ENCODE measurements at regions not wholly inside any gene's neighbourhood (a gene's known extent, or its start where the extent isn't known, plus 50 kb on each side); places are given as distances from the start of the nearest gene placed in this dataset.

- no peak for TF ChIP-seq CREB3 (CRISPR knock-in tag; IDR thresholded peaks at IDR 0.05)
- TF ChIP-seq SMARCC2 (IDR thresholded peaks at IDR 0.05) = no peak
Observed at GRCh38 chr13:47407808-47408207, 511.0 kb upstream of the HTR2A start (continued).

- H3K36me3 ChIP-seq (replicated peaks in 1 of 2; ENCODE audit: control insufficient read depth in 1 of 2, insufficient read depth in 2 of 2, low read length in 2 of 2) = no peaks in the 10 kb centered on the region
- no peaks in the 10 kb centered on the region for H3K79me2 ChIP-seq (ENCODE audit: insufficient read depth, low read length)
- DNase-seq (ENCODE audit: low spot score) = no peak
- ATAC-seq = no peak
- ChIA-PET POLR2A (no interaction called here), CTCF (ENCODE audit: low intra/inter-chr PET ratio, low total read pairs) (no interaction called here)
- FAIRE-seq = no peak
- no peak overlapping the region for H3K4me3 ChIP-seq (replicated peaks in 1 of 3; ENCODE audit: insufficient read depth in 1 of 3, low read depth in 2 of 3, low read length in 3 of 3)
- WGBS (ENCODE audit: low lambda C conversion rate) = 0% methylated on average over 2 of the region's 2 CpGs
- H4K20me1 ChIP-seq (ENCODE audit: insufficient read depth, low read length) = no peaks in the 10 kb centered on the region
- no peak overlapping the region for H2AFZ ChIP-seq (ENCODE audit: low read length)
- no TSS peak for BruUV-seq (replicated peaks)
- no peaks in the 10 kb centered on the region for H3K4me1 ChIP-seq (ENCODE audit: insufficient read depth, low read length)
- in situ Hi-C loops (cut with HindIII; ENCODE audit: extremely low pct_ligation_motif_present, low pct_unique_long_range_greater_than_20kb) (no loop called here), intact Hi-C loops (cut with micrococcal nuclease; ENCODE audit: unreplicated experiment) (no loop called here)
- H3K27me3 ChIP-seq (ENCODE audit: control insufficient read depth in 1 of 2, insufficient read depth in 2 of 2, low read length in 2 of 2) = no peaks in the 10 kb centered on the region
- no peaks in the 10 kb centered on the region for H3K9me3 ChIP-seq (ENCODE audit: low read length)
- no peak overlapping the region for H3K9ac ChIP-seq (ENCODE audit: insufficient read depth, low read depth, low read length)
- H3K27ac ChIP-seq (ENCODE audit: extremely low read length, insufficient read depth, low read length) = no peak overlapping the region
- TF ChIP-seq TBP (CRISPR knock-in tag; IDR thresholded peaks at IDR 0.05) = no peak
- TF ChIP-seq HIVEP1 (CRISPR knock-in tag; IDR thresholded peaks at IDR 0.05) = no peak
- TF ChIP-seq ZNF44 (CRISPR knock-in tag; IDR thresholded peaks at IDR 0.05) = no peak
- TF ChIP-seq EED (CRISPR knock-in tag; IDR thresholded peaks at IDR 0.05) = no peak
- no peak for TF ChIP-seq ZNF720 (CRISPR knock-in tag; IDR thresholded peaks at IDR 0.05)
- no peak for TF ChIP-seq RFXANK (CRISPR knock-in tag; IDR thresholded peaks at IDR 0.05)
- TF ChIP-seq ZNF451 (CRISPR knock-in tag; IDR thresholded peaks at IDR 0.05) = no peak
- no peak for TF ChIP-seq POLR2AphosphoS2 (IDR thresholded peaks at IDR 0.05; ENCODE audit: low read depth, low read length)
- TF ChIP-seq MAZ (IDR thresholded peaks at IDR 0.05; ENCODE audit: borderline replicate concordance, low read depth, low read length) = no peak
- TF ChIP-seq MAZ (CRISPR knock-in tag; IDR thresholded peaks at IDR 0.05; ENCODE audit: low read depth) = no peak
- TF ChIP-seq ZMAT5 (CRISPR knock-in tag; IDR thresholded peaks at IDR 0.05; ENCODE audit: borderline replicate concordance, low read depth) = no peak
- TF ChIP-seq ZMYM3 (CRISPR knock-in tag; IDR thresholded peaks at IDR 0.05) = no peak
- no peak for TF ChIP-seq ZNF564 (CRISPR knock-in tag; IDR thresholded peaks at IDR 0.05)
- TF ChIP-seq ZNF235 (CRISPR knock-in tag; IDR thresholded peaks at IDR 0.05; ENCODE audit: borderline replicate concordance) = no peak
- TF ChIP-seq AGO1 (IDR thresholded peaks at IDR 0.05; ENCODE audit: low read depth, low read length, poor library complexity, severe bottlenecking) = no peak
- TF ChIP-seq ZNF296 (CRISPR knock-in tag; conservative IDR thresholded peaks at IDR 0.05) = no peak
- TF ChIP-seq KAT8 (CRISPR knock-in tag; IDR thresholded peaks at IDR 0.05) = no peak
- H3K4me2 ChIP-seq (ENCODE audit: low read depth, low read length) = no peak overlapping the region
Observed at GRCh38 chr13:47399599-47399998, 502.7 kb upstream of the HTR2A start.

All from HepG2 (cell line).